ENCODE measurements at regions not wholly inside any gene's neighbourhood (a gene's known extent, or its start where the extent isn't known, plus 50 kb on each side); places are given as distances from the start of the nearest gene placed in this dataset.

DNA sequence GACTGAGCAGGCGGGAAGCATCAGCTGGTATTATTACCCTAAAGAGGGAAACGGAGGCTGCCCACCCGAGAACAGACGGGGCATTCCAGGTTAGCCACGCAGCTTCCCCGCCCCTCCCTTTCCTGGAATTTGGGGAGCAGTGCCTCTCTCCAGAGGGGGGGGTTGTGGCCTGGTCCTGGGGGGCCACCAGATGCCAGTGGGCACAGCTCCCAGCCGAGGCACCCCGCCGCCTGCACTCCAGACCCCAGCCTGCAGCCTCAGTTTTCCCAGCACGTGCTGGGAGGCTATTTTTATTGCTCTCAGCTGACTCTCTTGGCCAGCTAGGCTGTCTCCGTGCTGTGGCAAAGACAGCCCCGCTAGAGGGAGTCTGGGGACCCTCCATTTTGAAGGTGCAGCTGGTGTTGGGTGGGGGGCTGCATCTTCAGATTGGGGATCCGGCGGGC, 62.7 kb upstream of the GSE1 start:
- ATAC-seq, result no peak

DNA sequence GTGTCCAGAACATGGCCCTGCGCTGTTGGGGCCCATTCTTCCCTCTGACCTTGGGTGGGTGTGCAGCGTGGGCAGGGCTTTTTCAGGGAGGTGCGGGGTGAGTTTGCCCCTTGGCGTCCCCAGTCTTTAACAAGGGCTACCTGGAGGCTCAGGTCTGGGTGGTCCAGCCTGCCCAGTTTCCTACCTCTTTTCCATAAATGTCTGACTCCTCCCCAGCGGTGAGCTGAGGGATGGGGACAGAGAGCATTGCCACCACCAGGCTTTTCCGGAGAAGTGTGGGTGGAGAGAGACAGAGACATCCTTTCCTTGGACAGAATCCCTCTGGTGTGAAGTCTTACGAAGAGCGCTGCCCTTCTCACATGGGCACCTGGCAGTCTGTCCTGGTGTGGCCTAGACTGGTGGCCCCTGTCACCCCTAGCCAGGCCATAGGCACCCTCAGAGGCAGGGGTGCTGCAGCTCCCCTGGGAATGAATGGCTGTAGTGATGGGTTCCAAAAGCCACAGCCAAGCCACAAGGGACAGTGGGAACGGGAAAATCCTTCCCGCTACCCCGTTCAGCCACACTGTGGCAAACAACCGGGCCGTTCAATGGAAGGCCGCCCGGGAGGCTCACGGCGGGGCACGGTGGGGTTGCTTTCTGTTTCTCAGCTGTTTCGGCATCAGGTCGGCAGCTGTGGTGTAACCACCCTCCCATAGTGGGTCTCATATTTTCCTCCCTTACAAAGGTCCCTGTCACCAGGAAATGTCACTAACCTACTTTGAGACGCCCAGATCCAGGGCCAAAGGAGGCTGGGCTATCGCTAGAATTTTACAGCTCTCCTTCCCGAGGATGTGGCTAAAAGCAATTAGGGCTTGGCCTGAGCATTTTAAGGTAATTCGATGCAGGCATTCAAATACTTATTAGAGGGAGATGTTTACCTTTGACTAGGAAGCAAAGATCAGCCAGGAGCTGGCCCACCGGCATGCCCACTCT, 61.9 kb upstream of the GSE1 start:
- no peak for ATAC-seq

DNA sequence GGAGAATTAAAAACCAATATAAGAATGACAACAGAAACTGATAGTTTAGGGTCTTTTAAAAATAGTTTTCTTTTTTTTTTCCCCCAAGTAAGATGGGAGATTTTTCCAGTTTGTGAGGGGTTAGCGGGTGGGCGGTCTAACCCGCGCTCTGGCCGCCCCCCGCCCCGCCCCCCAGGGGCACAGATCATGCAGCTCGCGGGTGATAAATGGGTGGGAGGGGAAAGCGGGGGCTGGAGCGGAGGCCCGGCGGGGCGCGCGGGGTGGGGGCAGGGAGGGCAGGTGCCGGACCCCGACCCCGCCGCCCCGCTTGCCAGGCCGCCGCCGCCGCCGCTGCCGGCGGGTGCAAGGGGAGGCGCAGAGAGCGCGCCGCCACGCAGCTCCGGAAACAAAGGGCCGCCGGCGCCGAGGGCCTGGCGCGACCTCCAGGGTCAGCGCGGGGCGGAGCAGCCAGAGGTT, 60.1 kb upstream of the GSE1 start:
- ATAC-seq, result no peak

DNA sequence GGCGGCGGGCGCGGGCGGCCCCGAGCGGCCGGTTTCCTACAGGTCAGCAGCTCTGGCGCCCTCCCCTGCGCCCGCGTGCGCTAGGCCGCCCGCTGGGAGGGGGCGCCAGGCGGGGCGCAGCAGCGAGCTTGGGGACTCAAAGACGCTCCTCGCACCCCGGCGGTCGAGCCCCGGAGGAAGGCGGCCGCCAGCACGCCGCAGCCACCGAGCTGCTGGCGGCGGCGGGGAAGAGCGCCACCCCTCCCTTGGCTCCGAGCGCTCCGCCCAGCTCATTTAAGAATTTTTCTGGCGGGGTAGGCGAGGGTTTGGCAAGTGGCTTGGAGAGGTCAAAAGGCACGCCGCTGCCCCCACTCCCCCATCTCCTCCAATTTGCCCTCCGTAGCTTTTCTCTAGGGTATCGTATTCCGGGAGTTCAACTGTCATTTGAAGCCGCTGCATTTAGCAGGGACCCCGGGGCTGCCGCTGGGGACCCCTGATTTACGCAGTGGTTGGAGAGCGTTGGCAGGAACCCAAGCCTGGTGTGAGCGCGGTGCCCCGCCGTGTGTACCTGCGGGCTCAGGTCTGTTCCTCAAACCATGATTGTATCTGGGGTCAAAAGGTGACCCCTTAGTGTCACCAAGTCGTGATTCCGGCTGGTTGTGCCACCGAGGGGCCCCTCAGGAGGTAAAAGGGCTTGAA, 59.5 kb upstream of the GSE1 start:
- peak in 1 of 2 donors; percentile 1 for ATAC-seq

DNA sequence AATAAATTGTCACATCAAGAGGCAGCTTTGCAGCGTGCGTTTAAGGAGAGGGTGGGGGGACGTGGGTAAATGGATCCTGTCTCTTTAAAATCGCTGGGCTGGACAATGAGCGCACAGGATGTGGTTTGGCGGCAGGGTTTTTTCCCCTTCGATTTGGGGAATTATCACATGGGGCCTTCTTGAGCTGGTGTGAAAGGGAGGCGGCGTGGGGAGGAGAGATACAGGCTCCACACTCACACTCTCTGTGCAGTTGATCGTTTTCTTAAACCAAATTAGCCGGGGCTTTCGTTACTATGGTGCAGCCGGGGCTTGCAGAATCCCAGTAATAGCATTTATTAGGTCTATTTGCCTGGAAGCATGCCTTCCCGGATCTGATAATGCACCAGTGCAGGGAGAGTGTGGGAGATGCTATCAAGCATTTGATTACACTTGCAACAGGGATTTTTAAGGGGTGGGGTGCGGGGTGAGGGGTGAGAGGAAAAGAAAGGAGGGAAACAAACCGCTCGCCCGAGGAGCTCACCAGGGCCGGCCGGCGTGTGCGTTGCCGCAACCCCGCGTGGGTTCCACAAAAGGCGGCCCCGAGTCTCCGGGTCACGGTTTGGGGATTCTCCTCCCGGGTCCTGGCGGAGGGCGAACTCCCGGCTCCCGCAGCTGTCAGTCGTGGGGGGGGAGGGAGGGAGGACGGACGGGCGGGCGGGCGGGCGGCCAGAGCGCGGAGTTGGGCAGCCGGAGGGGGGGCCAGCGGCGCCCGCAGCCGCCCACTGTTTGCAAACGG, 58.8 kb upstream of the GSE1 start:
- ATAC-seq, result peak; percentile 73 to 77

DNA sequence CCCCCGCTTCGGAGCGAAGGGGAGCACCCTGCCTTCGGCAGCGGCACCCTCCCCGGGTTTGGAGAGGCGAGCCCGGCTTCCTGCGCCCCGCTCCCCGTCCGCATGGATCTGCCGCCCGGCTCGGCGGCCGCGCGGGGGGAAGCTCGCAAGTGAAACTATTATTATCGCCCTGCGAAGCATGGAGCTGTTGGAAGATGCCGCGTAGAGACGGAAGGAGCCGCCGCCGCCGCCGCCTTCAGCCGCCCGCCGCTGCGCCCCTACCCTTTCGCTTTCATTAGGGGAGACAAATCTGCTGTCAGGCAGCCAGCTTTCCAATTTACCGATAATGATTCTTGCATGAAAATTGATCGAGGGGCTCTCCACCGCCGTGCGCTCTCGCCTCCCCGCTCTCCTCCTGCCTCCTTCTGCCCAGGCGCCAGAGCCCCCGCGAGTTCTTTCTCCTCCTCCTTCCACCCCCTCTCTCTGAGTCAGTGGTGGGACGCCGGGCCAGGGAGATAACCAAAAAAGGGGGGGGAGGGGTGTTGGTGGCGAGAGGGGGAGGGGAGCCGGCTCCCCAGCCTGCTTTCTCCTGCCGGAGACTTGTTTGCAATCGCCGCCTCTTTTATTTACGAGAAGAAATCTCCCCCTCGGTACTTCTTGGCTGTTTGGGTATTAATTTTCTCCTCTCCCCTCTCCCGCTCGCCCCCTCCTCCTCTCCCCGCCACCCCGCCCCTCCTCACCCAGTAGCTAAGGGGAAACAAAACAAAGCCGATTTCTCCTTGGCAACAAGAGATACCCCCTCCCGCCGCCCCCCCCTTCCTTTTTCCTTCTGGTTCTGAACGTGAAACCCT, 58.0 kb upstream of the GSE1 start:
- peak; percentile 20 to 27 for ATAC-seq

- no peak for ATAC-seq
Observed at GRCh38 chr16:85555719-85556455, 57.2 kb upstream of the GSE1 start.

GRCh38 chr16:85556456-85557082, 56.6 kb upstream of the GSE1 start:
- ATAC-seq, result peak; percentile 33 to 45

GRCh38 chr16:85557083-85557970, 55.8 kb upstream of the GSE1 start:
- peak; percentile 14 to 24 for ATAC-seq

GRCh38 chr16:85557971-85558657, 55.0 kb upstream of the GSE1 start:
- ATAC-seq, result no peak

DNA sequence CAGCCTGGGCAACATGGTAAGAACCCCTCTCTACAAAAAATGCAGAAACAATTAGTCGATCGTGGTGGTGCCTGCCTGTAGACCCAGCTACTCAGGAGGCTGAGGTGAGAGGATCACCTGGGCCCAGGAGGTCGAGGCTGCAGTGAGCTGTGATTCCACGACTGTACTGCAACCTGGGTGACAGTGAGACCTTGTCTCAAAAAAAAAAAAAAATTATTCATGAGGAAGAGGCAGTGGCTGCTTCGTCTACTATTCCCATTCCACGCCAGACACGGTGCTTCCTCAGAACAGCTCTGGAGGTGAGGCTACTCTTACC, 52.2 kb upstream of the GSE1 start:
- no peak for ATAC-seq

DNA sequence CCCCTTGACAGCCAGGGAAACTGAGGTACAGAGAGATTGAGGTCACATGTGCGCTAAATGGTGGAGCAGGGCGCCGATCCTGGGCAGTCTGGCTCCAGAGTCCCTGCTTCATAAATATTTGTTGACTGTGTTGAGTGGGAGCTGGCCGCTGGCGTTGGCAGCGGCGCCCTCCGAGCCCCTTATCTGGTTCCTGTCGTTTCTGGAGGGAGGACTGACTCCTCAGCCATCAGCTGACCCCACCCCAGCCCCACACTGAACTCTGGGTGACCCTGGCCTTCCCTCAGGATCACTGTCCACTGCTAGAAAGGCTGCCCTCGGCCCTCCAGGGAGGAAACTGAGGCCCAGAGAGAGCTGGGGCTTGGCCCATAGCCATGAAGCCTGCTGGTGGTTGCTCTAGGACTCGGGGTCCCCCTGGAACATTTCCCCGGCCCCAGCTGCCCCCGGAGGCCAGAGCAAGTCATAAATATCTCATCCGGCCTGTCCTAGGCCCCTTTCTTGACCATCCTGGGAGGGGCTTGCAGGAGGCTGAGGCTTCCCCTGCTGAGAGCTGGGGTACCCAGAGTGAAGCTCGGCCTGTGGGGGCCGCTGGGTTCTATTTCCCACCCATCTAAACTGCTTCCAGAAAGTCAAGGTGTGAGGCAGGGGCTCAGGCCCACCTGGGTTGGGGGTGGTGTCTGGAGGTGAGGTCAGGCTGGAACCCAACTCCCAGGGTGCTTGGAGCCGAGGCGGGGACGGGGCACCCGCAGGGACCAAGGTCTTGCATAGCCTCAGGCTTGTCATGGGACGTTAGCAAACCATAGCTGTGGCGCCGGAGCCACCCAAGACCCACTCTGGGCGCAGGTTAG, 51.7 kb upstream of the GSE1 start:
- ATAC-seq, result no peak

- ATAC-seq, result no peak
Observed at GRCh38 chr16:85562093-85562786, 50.9 kb upstream of the GSE1 start.

- ATAC-seq, result no peak
Observed at GRCh38 chr16:85563034-85563433, 50.1 kb upstream of the GSE1 start.

Data from activated CD4-positive, CD25-positive, alpha-beta regulatory T cell treated with anti-CD3 and anti-CD28 coated beads, Interleukin-2, amount 50 U/mL, for 24 hours (primary cell).